OCI-LY3 (cell line): ENCODE measurements at regions not wholly inside any gene's neighbourhood (a gene's known extent, or its start where the extent isn't known, plus 50 kb on each side); places are given as distances from the start of the nearest gene placed in this dataset.

Experiments used
- EZH2phosphoT487 ChIP-seq: fragments of 200-600 bp; shearing (Covaris generic); IDR thresholded peaks from 2 replicates; pipeline ENCODE4 v1.6.1; 2018; ENCODE audit warnings: antibody characterized with exemption, mixed run types, low read depth
- TF ChIP-seq, protein P1 (sequence below): fragments of 200-600, 300-600 bp; sonication (generic); IDR thresholded peaks from 2 replicates; pipeline ENCODE4 v1.5.1; 2014; ENCODE audit warnings: antibody characterized with exemption, low read length, low read depth

GRCh38 chr9:82367016-82367415 is 378.4 kb downstream of the SPATA31D1 start:
- no peak for TF ChIP-seq EZH2phosphoT487
- TF ChIP-seq, protein P1, sequence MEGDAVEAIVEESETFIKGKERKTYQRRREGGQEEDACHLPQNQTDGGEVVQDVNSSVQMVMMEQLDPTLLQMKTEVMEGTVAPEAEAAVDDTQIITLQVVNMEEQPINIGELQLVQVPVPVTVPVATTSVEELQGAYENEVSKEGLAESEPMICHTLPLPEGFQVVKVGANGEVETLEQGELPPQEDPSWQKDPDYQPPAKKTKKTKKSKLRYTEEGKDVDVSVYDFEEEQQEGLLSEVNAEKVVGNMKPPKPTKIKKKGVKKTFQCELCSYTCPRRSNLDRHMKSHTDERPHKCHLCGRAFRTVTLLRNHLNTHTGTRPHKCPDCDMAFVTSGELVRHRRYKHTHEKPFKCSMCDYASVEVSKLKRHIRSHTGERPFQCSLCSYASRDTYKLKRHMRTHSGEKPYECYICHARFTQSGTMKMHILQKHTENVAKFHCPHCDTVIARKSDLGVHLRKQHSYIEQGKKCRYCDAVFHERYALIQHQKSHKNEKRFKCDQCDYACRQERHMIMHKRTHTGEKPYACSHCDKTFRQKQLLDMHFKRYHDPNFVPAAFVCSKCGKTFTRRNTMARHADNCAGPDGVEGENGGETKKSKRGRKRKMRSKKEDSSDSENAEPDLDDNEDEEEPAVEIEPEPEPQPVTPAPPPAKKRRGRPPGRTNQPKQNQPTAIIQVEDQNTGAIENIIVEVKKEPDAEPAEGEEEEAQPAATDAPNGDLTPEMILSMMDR: no peak
